A673 (cell line): ENCODE measurements at regions not wholly inside any gene's neighbourhood (a gene's known extent, or its start where the extent isn't known, plus 50 kb on each side); places are given as distances from the start of the nearest gene placed in this dataset.

ENCODE experiments used
- CTCF ChIP-seq: fragments of 300-800, 200-600 bp; sonication (generic); conservative IDR thresholded peaks from 2 replicates; pipeline ENCODE4 v1.5.1; 2017; ENCODE audit warnings: low read depth, mild to moderate bottlenecking, antibody characterized with exemption, low read length, moderate library complexity, mixed read lengths
- EZH2 ChIP-seq: fragments of 200-600 bp; sonication (generic); IDR thresholded peaks from 2 replicates; pipeline ENCODE4 v1.6.1; 2017; ENCODE audit warnings: borderline replicate concordance, low read depth, mild to moderate bottlenecking, mixed read lengths, antibody characterized with exemption, low read length; ENCODE audit not compliant: poor library complexity, severe bottlenecking

DNA sequence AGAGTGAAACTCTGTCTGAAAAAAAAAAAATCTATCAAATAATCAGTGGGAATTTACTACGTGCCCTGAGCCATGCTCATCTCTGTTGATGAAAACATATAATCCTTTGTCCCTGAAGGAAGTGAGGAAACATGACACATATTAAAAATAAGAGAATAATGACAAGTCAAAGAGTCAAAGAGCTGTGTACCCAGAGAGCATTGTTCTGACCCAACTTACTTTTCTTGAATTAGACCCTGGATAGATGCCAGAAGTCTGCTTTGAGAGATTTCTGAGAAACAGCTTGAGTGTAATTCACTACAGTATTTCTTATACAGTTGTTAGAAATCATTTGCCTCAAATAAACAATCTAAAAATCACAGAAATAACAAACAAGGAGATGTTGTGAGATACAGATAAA, 490.0 kb upstream of the PIK3R1 start:
- TF ChIP-seq CTCF (no peak), EZH2 (no peak)
